Stimulated activated CD8-positive, alpha-beta memory T cell treated with anti-CD3 and anti-CD28 coated beads, Interleukin-7, amount 100 ng/mL, for 48 hours (primary cell): ENCODE measurements at regions not wholly inside any gene's neighbourhood (a gene's known extent, or its start where the extent isn't known, plus 50 kb on each side); places are given as distances from the start of the nearest gene placed in this dataset.
"Not testable (repeated sequence)": the region's sequence is repeated elsewhere in the genome, so short reads cannot be mapped to it uniquely, and the experiment has no call there.

Experiments
- DNase-seq, 2 donors: peaks; one replicate each; pipeline ENCODE4 v3.0.0-alpha.2; 2020; ENCODE audit warnings: low read depth in 1 of 2; ENCODE audit errors: extremely low read depth in 1 of 2

DNA sequence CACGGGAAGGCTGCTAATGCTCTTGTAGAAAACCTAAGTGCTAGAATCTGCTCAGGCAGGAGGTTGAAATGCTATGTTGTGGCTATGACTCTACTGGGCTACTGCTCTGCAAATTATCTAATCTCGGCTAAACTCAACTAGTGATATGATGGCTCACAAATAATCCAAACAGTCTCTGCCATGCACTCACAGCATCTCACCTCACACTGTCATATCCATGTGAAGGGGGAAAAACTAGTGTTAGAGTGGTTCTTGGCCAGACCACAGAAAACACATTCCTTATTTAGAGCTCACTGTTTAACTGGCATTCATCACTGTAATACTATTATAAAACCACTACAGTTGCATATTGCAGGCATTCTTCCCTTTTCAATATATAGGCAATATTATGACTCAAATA, 81.8 kb upstream of the DST start:
- no peak for DNase-seq

DNA sequence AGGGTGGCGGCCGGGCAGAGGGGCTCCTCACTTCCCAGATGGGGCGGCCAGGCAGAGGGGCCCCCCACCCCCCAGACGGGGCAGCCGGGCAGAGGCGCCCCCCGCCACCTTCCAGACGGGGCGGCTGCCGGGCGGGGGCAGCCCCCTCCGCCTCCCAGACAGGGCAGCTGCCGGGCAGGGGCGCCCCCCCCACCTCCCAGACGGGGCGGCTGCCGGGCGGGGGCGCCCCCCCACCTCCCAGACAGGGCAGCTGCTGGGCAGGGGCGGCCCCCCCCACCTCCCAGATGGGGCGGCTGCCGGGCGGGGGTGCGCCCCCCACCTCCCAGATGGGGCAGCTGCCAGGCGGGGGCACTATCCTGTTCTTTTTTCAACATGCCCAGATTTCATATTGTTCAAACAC, 78.2 kb upstream of the DST start:
- DNase-seq: no peak

DNA sequence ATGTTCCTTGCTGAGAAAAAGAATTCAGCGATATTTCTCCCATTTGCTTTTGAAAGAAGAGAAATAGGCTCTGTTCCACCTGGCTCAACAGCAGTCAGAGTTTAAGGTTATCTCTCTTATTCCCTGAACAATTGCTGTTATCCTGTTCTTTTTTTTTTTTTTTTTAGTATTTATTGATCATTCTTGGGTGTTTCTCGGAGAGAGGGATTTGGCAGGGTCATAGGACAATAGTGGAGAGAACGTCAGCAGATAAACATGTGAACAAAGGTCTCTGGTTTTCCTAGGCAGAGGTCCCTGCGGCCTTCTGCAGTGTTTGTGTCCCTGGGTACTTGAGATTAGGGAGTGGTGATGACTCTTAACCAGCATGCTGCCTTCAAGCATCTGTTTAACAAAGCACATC, 77.5 kb upstream of the DST start:
- DNase-seq: not testable (repeated sequence)

DNA sequence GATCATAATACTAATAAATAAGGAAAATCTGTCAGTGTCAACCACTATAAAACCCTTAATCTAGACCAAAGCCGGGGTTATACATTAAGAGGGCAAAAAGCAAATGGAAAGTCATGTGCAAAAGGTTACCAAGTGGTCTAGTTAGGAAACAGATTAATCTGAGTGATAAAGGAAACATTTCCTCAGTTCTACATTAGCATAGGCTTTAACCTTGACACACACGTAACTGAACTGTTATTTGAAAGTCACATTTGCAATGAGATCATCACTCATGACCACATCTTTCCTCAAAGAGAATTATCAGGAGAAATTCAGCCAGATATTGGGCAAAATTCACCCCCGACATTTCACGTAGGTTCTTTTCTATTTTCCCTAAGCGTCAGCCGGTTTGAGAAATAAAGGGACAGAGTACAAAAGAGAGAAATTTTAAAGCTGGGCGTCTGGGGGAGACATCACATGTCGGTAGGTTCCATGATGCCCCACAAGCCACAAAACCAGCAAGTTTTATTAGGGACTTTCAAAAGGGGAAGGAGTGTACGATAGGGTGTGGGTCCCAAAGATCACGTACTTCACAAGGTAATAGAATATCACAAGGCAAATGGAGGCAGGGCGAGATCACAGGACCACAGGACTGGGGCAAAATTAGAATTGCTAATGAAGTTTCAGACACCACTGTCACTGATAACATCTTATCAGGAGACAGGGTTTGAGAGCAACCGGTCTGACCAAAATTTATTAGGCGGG, 76.8 kb upstream of the DST start:
- not testable (repeated sequence) for DNase-seq

DNA sequence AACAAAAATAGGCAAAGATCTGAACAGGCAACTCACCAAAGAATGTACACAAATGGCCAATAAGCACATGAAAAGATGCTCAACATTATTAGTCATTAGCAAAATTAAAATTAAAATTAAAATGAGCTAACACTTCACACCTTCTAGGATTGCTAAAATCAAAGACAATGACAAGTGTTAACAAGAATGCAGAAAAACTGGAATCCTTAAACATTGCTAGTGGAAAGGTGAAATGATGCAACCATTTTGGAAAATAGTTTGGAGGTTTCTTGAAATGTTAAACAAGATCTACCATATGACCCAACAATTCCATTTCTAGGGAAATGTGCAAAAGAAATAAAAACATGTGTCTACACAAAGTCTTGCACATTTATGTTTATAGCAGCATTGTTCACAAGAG, 75.5 kb upstream of the DST start:
- no peak for DNase-seq

DNA sequence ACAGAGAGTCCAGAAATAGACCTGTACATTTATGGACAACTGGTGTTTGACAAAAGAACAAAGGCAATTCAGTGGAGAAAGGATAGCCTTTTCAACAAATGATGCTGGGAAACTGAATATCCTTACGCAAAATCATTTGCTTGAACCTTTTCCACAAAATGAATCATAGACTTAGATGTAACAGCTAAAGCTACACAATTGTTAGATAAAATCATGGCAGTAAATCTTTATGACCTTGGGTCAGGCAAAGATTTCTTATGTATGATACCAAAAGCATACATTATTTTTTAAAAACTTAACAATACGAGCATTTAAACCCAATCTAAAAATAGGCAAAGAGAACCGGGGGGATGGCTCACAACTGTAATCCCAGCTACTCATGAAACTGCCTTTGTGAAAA, 73.5 kb upstream of the DST start:
- DNase-seq: no peak

DNA sequence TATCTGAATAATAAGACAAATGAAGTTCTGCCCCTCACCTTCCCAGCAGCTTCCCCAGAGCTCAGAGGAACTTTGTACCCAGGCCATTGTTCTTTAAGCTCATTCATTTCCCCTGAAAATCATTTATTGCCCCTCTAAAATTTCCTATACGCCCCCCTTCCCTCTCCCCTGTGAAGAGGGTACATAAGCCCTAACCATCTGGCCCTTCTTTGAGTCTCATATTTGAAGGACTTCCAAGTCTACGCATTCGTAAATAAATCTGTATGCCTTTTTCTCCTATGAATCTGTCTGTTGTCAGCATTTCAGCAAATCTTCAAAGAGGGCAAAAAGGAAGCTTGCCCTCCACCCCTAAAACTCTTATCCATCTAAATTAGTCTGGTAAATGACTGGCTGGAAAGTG, 73.1 kb upstream of the DST start:
- DNase-seq: no peak

DNA sequence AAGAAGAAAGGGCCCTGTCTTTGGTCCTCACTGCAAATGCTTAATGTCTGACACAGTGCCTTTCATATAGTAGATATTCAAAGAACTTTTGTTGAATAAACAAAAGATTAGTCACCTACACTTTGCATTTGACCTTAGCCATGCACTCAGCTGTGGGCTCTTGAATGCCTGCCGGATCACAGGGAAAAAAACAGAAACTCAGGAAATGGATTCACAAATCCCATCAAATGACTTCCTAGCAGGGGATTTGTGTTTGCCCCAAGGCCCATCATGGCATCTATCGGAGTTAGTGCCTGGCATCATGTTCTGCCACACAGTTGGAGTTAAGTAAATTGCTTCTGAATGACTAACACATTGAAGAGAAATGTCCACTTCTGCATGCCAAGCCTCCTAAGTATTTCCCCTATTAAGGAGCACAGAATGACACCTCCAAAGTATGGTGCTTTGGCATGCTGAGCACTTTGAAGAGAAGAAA, 72.3 kb upstream of the DST start:
- no peak for DNase-seq

DNA sequence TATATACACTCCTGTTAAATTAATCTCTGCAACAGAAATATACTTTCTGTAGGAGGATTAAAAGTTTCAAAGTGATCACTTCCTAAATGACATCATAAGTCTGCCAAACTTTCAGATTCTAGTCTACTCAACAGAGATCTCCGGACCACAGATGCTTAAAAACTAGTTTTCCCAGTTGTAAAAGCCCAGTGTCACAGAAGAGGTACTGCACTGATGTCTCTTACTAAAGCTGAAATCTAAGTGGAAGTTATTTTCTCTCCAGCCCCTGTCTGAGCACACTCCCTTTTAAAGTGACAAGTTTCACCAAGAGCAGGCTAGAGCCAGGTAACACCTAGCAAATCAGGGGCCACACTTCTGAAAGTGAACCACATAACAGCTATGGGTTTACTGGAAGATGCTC, 71.6 kb upstream of the DST start:
- DNase-seq: no peak

DNA sequence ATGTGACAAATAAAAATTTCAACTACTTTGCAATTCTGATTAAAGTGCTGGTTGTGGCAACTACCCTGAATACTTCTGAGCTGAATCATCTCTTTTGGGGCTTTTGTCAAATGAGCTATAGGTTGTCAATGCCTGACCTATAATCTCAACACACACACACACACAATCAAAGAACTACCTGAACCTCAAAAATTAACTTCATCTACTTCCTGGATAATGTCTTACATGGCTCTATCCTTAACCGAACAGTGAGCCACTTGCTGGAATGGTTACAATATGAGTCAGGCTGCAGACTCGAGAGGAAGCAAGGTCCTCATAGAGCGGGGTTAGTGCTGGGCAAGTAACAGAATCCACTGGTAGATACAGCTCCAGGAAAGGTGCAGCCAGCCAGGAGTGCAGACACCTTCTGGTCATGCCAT, 70.6 kb upstream of the DST start:
- no peak for DNase-seq

DNA sequence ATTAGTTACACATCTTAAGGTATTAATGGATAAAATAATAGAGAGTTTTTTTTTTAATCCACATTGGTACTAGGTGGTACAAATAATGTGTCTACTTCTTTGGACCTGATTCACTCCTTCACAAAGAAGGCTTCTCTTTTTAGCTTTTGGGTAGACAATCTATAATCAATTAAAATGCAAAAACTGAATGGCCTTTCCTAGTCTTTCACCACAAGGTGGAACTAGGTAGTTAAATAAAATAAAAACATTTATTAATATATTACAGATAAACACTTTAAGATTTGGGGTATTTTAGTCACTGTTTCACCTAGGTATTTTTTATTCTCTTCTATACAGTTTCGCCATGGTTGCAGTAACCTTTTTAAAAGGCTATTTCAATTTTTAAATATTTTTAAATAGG, 68.3 kb upstream of the DST start:
- no peak for DNase-seq

DNA sequence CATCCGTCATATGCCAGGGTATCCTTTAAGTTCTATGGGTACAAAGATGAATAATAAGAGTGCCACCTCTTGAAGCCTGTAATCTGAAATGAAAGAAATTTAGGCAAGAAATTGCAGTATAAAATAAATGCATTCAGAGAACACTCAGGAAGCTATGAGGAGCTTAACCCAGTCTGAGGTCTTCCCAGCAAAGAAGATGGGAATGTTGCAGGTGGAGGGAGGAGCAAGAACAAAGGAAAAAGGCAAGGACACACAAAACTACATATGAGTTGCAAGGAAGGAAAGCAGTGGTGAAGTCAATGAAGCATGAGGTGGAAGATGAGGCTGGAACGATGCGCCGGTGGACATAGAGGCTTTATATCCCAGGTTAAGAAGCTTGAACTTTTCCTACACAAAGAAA, 67.0 kb upstream of the DST start:
- no peak for DNase-seq

DNA sequence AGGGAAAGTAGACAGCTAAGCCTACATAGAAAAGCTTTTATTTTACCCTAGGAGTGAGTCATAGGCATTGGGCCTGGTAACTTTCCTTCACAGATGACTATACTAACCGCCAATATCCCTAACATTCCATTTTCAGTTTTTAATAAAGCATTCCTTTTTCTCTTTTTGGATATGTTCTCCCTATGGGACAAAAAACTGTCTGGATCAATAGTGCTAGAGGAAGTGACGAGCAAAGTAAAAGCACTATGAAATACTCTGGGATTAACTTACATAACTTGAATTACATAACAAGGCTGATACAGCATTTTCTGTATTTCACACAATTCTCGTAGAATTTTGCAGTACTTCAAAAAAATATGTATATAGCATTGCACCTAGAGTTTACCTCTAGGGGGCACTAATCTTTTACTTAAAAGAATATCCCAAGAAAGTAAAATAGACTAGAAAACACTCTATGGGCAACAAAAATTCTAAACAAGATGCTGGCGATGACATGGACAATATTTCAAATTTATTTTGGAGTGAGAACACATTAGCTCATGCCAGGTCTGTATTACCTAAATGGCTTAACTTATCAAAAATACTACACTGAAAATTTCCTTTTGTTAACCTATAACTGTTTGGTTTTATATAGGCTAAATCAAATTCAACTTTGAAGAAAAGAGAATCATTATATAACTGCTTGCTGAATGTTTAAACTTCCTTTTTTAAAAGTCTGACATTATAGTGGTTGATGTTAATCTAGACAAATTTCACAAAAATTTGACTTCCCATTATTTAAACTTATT, 66.3 kb upstream of the DST start:
- no peak for DNase-seq

DNA sequence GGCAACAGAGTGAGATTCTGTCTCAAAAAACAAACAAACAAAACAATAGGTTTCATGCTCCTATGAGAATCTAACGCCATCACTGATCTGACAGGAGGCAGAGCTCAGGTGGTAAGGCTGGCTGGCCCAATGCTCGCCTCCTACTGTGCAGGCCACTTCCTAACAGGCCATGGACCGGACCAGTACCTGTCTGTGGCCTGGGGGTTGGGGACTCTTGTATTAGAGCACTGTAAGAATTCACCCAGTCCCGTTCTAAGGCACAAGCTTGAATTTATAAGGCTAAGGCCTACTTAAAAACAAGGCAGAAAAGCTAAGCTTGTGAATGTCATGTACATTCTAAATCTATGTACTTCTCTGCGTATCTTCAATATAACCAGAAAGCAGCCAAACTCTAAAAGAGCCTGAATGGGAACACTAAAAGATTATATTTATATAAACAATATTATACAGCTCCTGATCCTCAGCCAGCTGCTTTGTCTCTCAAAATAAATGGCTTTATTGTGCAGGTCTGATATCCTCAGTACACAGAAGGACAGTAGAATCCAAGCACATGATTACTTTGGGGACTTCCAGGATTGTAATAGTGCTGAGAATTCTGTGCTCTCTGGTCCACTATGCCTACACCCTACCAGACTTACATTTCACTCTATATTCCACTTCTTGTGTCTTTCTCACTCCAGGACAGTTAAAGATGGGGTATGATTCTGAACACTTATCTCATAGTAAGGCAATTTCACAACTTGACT, 64.5 kb upstream of the DST start:
- no peak for DNase-seq

DNA sequence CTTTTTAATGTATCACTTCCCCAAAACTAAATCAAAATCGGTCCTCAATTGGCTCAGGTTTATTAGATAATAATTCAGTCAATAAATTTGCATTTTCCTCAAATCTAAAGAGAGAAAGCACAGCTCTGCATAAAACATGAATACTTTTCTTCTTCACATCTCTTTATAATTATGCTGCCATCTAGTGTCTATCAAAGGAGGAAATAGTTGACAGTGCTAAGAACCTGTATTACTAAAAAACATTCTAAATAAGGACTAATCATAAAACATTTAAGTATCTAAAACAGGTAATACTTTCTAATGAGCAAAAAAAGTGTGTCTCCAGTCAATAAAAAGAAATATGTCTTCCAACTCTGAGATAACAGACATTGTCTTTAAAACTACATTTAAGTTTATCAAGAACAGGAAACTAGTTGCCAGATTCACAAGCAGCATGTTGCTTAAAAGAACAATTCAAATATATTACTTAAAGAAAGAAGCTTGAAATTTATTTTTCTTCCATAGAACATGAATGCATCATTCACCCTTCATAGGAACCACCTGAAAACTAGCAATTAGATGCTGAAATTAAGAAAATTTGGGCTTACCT, 56.5 kb upstream of the DST start:
- no peak for DNase-seq

DNA sequence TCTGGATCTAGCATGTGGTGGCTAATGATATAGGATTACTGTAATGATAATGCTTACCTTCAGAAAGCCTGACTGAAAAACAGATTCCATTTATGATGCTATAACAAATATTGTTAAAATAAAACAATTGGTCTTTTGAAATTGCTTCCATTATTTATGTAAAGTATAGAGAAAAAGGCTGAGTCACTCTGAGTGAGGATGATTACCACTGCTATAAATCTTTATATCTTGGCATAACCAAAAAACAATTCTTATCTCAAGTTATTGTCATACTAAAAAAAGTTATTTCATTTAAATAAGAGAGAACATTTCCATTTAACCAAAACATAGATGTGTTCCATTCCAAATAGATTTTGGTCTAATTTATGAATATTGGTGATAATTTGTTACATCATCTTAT, 53.0 kb upstream of the DST start:
- DNase-seq: no peak

DNA sequence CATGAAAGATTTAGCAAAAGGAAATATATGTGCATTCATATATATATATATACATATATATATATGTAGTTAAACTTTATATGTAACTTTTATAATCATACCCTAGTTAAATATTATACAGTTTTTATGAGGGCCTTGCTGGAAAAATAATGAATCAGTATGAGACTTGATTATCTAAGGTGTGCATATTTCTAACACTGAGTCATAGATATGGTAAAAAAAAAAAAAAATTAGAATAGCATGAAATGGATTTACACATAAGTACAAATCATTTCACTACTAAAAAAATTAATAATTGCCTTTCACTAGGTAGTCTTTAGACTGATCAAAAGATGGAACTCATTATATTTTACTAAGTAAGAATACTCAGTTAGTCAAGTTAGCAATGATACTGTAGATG, 51.3 kb upstream of the DST start:
- DNase-seq: no peak

DNA sequence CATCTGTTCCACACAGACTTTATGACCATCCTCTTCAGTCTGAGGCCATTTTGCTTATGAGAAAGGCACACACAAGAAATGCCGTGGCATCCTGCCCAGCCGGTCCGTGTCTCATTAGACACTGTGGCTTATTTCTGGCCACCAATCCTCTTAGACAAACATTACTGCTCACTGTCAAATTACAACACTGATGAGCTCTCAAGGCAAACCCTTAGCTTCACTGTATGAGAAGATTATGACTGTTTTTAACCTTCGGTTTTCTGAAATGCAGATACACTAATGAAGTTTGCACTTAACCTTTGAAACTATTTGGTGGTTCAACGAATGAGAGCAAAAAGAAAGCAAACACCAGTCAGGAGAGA, 50.5 kb upstream of the DST start:
- DNase-seq: no peak

DNA sequence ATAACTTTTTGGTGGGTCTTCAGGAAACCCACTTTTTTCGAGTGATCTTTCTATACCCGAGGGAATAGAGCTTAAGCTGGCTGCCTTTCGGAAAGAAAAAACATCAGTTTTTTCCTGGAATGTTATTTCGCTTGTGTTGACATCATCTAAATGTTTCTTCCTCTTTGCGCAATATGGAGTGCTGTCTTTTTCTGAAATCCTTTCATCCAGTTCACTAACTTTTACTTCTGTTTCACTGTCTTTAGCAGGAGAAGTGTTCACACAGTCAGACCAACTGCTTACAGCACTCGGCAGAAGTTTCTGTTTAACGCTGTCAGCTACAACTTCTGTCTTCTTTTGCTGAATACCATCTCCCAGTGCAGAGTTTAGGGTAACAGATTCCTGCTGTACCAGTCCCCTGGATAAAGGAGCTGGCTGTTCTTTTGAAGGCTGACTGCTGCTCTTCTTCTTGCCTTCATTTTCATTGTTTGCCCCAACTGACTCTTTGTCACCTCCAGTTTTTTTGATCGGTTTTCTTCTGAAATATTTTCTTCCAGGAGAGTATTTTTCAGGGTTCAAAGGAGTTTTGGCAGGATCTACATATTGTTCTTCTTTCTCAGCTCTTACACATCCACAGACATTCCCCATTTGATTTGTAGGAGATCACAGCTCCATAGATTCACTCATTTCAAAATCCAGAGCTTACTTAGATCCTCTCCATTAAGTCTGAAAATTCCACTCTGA, 50.0 kb upstream of the DST start:
- DNase-seq: no peak
